Body of pancreas (tissue), 4 donors: ENCODE measurements at regions not wholly inside any gene's neighbourhood (a gene's known extent, or its start where the extent isn't known, plus 50 kb on each side); places are given as distances from the start of the nearest gene placed in this dataset.

Source experiments
- CTCF ChIP-seq, 7 experiments: fragments of 450-650 bp in 4 of 7; fragments of 200-600 bp in 3 of 7; sonication (generic) in 3 of 7; IDR thresholded peaks; one replicate each; pipeline ENCODE4 v1.5.1; 2016 to 2019; ENCODE audit warnings: antibody characterized with exemption in 7 of 7
- POLR2A ChIP-seq, 3 donors: fragments of 450-650 bp; IDR thresholded peaks; one replicate each; pipeline ENCODE4 v1.6.1; 2016; ENCODE audit warnings: antibody characterized with exemption in 3 of 3, mild to moderate bottlenecking in 2 of 3

GRCh38 chr1:208349694-208350330, 105.6 kb upstream of the PLXNA2 start:
- no peak for TF ChIP-seq CTCF (IDR thresholded peaks at IDR 0.05)
- TF ChIP-seq POLR2A (IDR thresholded peaks at IDR 0.05) = no peak
